ENCODE measurements at regions not wholly inside any gene's neighbourhood (a gene's known extent, or its start where the extent isn't known, plus 50 kb on each side); places are given as distances from the start of the nearest gene placed in this dataset.

DNA sequence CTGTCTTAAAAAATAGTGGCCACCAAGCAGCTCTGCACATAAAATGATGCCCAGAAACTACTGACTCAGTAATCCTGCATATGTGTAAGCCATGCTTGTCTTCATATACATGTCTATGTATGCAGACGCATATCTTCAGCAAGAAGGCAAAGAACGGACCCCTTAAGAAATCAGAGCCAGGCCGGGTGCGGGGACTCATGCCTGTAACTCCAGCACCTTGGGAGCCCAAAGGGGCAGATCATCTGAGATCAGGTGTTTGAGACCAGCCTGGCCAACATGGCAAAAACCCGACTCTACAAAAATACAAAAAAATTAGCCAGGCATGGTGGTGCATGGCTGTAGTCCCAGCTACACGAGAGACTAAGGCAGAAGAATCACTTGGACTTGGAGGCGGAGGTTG lies 295.0 kb downstream of the TCERG1L start:
- TF ChIP-seq, protein P1, sequence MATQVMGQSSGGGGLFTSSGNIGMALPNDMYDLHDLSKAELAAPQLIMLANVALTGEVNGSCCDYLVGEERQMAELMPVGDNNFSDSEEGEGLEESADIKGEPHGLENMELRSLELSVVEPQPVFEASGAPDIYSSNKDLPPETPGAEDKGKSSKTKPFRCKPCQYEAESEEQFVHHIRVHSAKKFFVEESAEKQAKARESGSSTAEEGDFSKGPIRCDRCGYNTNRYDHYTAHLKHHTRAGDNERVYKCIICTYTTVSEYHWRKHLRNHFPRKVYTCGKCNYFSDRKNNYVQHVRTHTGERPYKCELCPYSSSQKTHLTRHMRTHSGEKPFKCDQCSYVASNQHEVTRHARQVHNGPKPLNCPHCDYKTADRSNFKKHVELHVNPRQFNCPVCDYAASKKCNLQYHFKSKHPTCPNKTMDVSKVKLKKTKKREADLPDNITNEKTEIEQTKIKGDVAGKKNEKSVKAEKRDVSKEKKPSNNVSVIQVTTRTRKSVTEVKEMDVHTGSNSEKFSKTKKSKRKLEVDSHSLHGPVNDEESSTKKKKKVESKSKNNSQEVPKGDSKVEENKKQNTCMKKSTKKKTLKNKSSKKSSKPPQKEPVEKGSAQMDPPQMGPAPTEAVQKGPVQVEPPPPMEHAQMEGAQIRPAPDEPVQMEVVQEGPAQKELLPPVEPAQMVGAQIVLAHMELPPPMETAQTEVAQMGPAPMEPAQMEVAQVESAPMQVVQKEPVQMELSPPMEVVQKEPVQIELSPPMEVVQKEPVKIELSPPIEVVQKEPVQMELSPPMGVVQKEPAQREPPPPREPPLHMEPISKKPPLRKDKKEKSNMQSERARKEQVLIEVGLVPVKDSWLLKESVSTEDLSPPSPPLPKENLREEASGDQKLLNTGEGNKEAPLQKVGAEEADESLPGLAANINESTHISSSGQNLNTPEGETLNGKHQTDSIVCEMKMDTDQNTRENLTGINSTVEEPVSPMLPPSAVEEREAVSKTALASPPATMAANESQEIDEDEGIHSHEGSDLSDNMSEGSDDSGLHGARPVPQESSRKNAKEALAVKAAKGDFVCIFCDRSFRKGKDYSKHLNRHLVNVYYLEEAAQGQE (IDR thresholded peaks at IDR 0.05; ENCODE audit: insufficient replicate concordance, low read depth) = no peak
- TF ChIP-seq, protein P2, sequence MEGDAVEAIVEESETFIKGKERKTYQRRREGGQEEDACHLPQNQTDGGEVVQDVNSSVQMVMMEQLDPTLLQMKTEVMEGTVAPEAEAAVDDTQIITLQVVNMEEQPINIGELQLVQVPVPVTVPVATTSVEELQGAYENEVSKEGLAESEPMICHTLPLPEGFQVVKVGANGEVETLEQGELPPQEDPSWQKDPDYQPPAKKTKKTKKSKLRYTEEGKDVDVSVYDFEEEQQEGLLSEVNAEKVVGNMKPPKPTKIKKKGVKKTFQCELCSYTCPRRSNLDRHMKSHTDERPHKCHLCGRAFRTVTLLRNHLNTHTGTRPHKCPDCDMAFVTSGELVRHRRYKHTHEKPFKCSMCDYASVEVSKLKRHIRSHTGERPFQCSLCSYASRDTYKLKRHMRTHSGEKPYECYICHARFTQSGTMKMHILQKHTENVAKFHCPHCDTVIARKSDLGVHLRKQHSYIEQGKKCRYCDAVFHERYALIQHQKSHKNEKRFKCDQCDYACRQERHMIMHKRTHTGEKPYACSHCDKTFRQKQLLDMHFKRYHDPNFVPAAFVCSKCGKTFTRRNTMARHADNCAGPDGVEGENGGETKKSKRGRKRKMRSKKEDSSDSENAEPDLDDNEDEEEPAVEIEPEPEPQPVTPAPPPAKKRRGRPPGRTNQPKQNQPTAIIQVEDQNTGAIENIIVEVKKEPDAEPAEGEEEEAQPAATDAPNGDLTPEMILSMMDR (IDR thresholded peaks at IDR 0.05; ENCODE audit: insufficient read depth, low read length) = no peak
- no peak for TF ChIP-seq POLR2AphosphoS5 (IDR thresholded peaks at IDR 0.05; ENCODE audit: low read depth)
- TF ChIP-seq GABPA (IDR thresholded peaks at IDR 0.05; ENCODE audit: low read depth) = no peak
